ENCODE measurements at regions not wholly inside any gene's neighbourhood (a gene's known extent, or its start where the extent isn't known, plus 50 kb on each side); places are given as distances from the start of the nearest gene placed in this dataset.

DNA sequence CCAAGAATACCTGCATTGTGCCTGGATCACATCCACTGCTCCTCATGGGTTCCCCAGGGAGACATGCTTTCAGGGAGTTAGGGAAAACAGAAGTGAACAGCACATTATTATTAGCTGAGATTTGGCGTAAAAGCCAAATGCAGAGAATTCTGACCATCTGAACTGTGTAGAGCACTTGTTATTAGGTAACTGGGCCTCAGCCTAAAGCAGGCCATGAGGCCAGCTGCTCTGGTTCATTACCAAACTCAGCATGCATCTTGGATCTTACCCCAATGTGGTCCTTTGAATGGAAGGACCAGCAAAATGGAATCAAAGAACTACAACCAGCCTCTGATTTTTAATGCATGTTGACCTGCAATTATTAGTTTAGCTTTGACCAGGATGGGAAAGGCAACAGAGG lies 322.3 kb downstream of the KCNS3 start:
- DNase-seq (ENCODE audit: low read depth in 4 of 4, low spot score in 1 of 4): no peak

- DNase-seq (ENCODE audit: low read depth in 4 of 4, low spot score in 1 of 4): no peak
Observed at GRCh38 chr2:18198677-18199076, 320.2 kb downstream of the KCNS3 start.

DNA sequence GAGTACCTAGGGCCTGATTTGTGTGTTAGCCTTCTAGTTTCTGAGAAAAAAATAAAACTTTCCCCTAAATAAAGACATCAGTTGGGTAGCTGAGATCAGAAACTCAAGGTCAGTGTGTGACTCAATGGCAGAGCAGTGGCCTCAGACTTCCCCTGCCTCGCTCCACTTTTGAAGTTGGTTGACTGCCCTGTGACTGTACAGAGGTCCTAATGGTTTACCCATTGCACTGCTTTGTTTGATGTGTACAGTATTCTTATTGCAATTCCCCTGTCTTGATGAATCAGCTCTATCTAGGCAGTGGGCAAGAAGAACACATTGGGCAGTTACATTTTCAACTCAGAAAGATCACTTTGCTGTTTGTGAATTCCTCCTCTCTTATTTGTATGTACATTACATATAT lies 315.7 kb downstream of the KCNS3 start:
- no peak for DNase-seq (ENCODE audit: low read depth in 4 of 4, low spot score in 1 of 4)

GRCh38 chr2:18186816-18187613 lies 308.5 kb downstream of the KCNS3 start:
- no peak for DNase-seq (ENCODE audit: low read depth in 4 of 4, low spot score in 1 of 4)

- DNase-seq (ENCODE audit: low read depth in 4 of 4, low spot score in 1 of 4): no peak
Observed at GRCh38 chr2:18182861-18183260, 304.4 kb downstream of the KCNS3 start.

DNA sequence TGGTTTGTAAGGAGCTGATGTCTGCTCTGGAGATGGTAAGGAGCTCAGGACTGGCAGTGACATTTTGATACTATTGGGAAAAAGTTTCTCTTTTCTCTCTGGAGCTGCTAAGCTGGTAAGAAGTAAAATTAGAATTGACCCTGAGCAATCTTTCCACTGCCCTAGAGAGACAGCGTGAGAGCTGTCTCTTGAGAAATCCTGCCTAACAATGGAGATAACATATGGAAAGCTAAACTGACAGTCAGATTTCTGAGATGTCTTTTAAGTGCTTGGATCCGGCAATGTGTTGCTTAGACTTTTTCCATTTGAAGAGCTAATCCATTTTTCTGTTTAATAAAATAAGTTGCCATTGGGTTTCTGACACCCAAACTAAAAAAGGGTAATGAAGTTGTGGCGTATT lies 302.4 kb downstream of the KCNS3 start:
- DNase-seq (ENCODE audit: low read depth in 4 of 4, low spot score in 1 of 4): no peak

GRCh38 chr2:18180031-18180610 lies 301.7 kb downstream of the KCNS3 start:
- DNase-seq (ENCODE audit: low read depth in 4 of 4, low spot score in 1 of 4): no peak

DNA sequence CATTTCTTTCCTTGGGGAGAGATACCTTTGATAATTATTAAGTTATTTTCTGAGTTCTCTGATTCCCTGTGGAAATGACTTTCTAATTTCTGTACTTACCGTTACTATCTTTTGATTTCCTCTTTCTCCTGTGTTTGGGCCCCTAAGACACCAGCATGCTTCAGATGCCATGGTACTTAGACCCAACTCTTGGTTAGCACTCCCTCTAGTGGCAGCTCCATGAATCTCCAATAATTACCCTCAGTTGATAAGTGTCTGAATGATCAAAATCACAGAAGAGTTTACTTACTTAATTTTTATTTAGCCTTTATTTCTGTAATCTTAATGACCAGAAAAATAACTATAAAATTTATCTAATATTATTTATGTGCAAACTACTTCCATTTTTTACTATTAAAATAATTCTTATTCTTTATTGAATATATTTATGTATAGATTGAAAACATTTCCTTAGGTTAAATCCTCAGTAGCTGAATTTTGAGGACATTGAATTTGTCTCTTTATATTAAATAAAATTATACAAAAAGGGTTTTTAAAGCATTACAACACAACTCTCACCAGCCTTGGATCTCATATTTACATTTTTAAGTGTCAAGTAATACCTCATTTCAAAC lies 300.4 kb downstream of the KCNS3 start:
- peak in 1 of 4 experiments; percentile 4 for DNase-seq (ENCODE audit: low read depth in 4 of 4, low spot score in 1 of 4)

DNA sequence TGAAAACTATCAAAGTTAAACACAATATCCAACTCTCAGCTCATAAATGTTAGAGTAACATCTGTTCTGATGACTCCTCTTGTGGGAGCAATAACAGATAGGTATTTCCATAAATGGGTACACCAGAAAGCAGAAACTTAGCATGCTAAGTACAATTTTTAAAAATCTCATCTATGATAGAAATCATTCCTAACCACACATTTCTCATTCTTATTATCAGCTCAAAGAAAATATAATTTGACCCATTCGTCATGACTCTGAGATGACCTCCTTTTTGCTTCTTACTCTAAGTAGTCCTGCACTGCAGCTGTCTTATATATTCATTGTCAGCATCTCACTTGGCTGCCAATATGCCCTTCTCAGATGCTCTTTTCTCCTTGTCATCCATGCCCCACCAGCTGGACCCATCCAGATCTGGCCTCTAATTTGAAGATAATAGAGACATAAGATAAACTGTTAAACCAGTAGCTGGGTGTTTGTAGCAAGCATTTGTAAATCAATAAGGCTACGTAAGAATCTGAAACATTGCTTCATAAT lies 298.3 kb downstream of the KCNS3 start:
- no peak for DNase-seq (ENCODE audit: low read depth in 4 of 4, low spot score in 1 of 4)

GRCh38 chr2:18172607-18173006 lies 294.1 kb downstream of the KCNS3 start:
- DNase-seq (ENCODE audit: low read depth in 4 of 4, low spot score in 1 of 4): no peak

GRCh38 chr2:18171191-18172139 lies 293.0 kb downstream of the KCNS3 start:
- DNase-seq (ENCODE audit: low read depth in 4 of 4, low spot score in 1 of 4): no peak

DNA sequence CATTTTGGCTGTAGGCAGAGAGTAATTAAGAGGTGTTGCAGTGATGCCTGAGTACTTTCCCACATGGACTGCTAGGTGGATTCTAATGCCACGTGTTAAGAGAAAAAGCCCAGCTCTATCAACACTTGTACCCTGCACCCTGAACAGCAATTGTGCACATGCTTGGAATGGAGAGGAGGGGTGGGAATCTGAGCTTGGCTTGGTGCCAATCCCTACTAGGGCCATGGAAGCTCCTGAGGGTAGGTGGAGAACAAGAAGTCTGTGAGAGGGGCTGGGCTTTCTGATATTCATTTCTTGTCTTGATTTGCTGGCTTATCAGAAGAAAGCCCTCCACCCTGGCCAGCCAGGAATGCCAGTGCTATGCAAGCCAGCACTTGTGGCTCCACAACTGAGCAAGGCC lies 292.2 kb downstream of the KCNS3 start:
- DNase-seq (ENCODE audit: low read depth in 4 of 4, low spot score in 1 of 4): no peak

DNA sequence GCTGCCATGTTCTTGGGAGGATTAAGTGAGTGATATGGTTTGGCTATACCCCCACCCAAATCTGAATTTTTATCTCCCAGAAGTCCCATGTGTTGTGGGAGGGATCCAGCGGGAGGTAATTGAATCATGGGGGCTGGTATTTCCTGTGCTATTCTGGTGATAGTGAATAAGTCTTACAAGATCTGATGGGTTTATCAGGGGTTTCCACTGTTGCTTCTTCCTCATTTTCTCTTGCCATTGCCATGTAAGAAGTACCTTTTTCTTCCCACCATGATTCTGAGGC lies 291.4 kb downstream of the KCNS3 start:
- no peak for DNase-seq (ENCODE audit: low read depth in 4 of 4, low spot score in 1 of 4)

DNA sequence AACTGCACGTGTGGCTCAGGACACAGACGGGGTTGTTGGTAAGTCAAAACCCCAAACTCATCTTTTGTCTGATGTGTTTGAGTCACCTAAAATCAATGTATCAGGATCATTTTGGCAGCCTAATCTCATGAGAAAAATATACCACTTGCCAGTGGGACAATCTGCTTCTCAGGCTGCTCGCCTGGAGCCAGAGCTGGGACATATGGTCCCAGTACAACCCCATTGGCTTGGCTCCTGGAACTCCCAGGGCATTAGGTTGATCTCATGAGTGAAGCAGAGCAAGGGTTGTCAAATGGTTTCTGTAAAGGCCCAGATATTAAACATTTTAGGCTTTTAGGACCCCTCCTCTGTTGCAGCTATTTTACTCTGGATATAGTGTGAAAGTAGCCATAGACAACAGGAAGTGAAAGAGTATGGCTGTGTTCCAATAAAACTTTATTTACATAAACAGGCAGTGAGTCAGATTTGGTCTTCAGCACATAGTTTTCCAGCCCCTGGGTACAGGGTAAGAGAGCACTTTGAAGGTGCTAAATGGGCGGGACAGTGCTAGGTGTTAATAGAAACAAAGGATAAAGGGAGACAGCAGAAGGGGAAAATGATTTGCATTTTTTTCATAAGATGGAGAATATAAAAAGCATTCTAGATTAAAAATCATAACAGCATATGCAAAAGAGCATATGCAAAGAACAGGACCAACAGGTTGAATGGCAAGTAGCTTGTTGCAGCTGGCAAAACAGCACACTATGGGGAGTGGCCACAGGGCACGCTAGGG lies 290.8 kb downstream of the KCNS3 start:
- DNase-seq (ENCODE audit: low read depth in 4 of 4, low spot score in 1 of 4): no peak

- no peak for DNase-seq (ENCODE audit: low read depth in 4 of 4, low spot score in 1 of 4)
Observed at GRCh38 chr2:18167871-18168270, 289.4 kb downstream of the KCNS3 start.

DNA sequence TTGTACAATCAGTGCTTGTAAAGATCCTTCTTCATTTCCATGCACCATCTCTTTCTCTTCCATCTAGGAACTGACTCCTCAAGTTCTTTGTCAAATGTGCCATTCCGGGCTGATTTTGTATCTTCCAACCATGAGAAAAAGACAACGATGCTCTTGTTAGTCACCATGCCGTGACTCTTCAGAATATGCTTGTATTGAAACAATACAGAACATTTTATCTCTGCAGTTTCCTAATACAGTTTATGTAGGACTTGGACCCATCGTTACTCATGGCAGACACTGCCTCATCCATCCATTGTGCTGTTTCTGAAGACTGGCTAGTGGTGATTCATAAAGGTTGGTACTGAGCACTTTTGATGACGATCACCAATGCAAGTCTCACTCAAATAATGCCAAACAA lies 283.2 kb downstream of the KCNS3 start:
- DNase-seq (ENCODE audit: low read depth in 4 of 4, low spot score in 1 of 4): no peak

- DNase-seq (ENCODE audit: low read depth in 4 of 4, low spot score in 1 of 4): no peak
Observed at GRCh38 chr2:18159896-18160295, 281.4 kb downstream of the KCNS3 start.

DNA sequence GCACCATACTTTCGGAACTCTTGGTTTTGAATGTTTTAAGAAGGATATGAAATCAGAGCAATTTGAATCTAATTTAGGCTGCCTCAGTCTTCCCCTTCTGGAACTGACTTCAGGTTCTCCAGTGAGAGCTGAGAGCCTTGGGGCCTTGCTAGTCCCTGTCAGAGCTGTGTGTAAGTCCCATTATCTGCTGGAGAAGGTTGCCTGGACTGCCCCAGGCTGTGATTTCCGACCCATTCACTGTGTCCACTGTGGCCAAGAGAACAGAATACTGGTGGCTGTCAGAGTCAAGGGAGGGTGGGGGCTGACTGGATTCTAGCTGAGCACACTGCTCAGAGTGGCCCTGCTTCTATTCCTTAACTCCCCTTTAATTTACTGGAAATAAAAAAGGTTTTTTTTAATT lies 278.0 kb downstream of the KCNS3 start:
- no peak for DNase-seq (ENCODE audit: low read depth in 4 of 4, low spot score in 1 of 4)

- no peak for DNase-seq (ENCODE audit: low read depth in 4 of 4, low spot score in 1 of 4)
Observed at GRCh38 chr2:18156002-18156401, 277.5 kb downstream of the KCNS3 start.

DNA sequence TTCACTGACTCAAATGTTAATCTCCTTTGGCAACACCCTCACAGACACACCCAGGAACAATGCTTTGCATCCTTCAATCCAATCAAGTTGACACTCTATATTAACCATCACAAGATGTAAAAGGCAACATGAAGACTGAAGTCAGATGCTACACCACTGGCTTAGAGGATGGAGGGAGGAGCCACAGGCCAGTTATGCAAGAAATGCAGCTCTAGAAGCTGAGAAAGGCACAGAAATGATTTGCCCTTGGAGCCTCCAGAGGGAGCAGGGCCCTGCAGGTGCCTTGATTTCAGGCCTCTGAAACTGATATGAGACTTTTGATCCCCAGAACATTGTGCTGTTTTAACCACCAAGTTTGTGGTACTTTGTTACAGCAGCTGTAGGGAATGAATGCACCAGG lies 276.3 kb downstream of the KCNS3 start:
- DNase-seq (ENCODE audit: low read depth in 4 of 4, low spot score in 1 of 4): no peak

DNA sequence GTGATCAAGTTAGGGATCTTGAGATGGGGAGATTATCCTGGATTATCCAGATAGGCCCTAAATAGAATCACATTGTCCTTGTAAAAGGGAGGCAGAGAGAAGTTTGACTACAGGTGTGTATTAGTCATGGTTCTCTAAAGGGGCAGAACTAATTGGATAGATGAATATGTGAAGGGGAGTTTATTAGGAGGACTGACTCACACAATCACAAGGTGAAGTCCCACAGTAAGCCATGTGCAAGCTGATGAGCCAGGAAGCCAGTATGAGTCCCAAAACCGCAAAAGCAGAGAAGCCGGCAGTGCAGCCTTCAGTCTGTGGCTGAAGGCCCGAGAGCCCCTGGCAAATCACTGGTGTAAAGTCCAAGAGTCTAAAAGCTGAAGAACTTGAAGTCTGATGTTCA lies 275.8 kb downstream of the KCNS3 start:
- DNase-seq (ENCODE audit: low read depth in 4 of 4, low spot score in 1 of 4): no peak
